MM.1S (cell line): ENCODE measurements at regions not wholly inside any gene's neighbourhood (a gene's known extent, or its start where the extent isn't known, plus 50 kb on each side); places are given as distances from the start of the nearest gene placed in this dataset.

Source experiments
- CTCF ChIP-seq: fragments of 300-600 bp; sonication (generic); IDR thresholded peaks from 2 replicates; pipeline ENCODE4 v1.5.1; 2016; ENCODE audit warnings: antibody characterized with exemption, low read length, mixed read lengths
- EZH2 ChIP-seq: fragments of 300-600 bp; sonication (generic); optimal IDR thresholded peaks from 2 replicates; pipeline ENCODE3; 2017; ENCODE audit warnings: low read depth, mild to moderate bottlenecking, antibody characterized with exemption, low read length, mixed read lengths

GRCh38 chr12:76628745-76629144, 69.2 kb upstream of the OSBPL8 start:
- TF ChIP-seq CTCF (no peak), EZH2 (no peak)
